Right atrium auricular region (tissue), 2 donors: ENCODE measurements at regions not wholly inside any gene's neighbourhood (a gene's known extent, or its start where the extent isn't known, plus 50 kb on each side); places are given as distances from the start of the nearest gene placed in this dataset.
A peak's percentile ranks its signal among the peaks of the same experiment; 100 is the strongest.

Experiments
- DNase-seq: peaks from one replicate; pipeline ENCODE4 v3.0.0-alpha.2; 2019; ENCODE audit warnings: low spot score
- H3K27ac ChIP-seq, 2 donors: fragments of 200-600 bp; sonication (generic); 1 replicate in 1 of 2; 2 replicates in 1 of 2; pipeline ENCODE4 v1.5.1; 2016 to 2019
- H3K27me3 ChIP-seq, 2 donors: fragments of 200-600 bp; sonication (generic); one replicate each; pipeline versions ENCODE4 v1.5.1 to v1.6.0; 2017 to 2019
- H3K36me3 ChIP-seq: fragments of 200-600 bp; sonication (generic); one replicate; pipeline ENCODE4 v1.5.1; 2016
- H3K4me1 ChIP-seq, 2 donors: fragments of 200-600 bp; sonication (generic); one replicate each; pipeline versions ENCODE4 v1.5.1 to v1.6.0; 2017 to 2019
- H3K4me3 ChIP-seq, 2 donors: fragments of 200-600 bp; sonication (generic); 1 replicate in 1 of 2; 2 replicates in 1 of 2; pipeline ENCODE4 v1.5.1; 2017 to 2019; ENCODE audit warnings: mild to moderate bottlenecking in 1 of 2, moderate library complexity in 1 of 2
- H3K9me3 ChIP-seq, 2 donors: fragments of 200-600 bp; sonication (generic); one replicate each; pipeline ENCODE4 v1.5.1; 2019
- TF ChIP-seq, protein P1 (sequence below), 2 donors: fragments of 200-600 bp; sonication (generic); IDR thresholded peaks; one replicate each; pipeline ENCODE4 v1.5.1; 2019; ENCODE audit warnings: antibody characterized with exemption in 2 of 2

DNA sequence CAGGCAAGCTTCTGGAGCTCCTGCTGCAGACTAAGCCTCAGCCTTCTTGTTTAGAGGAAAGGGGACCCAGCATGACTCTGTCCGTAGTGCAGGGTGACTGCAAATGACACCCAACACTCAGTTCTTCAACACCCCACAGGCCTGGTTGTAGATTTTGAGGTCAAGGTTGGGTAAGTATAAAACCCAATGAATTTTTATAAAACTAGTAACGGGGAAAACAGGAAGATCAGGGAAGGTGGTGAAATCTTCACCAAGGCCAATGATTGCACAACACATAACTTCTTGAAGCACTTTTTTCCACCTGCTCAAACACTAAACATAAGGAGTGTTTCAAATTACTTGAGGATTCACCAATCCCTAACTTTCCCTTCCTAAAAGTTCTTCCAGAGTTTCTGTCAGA, 89.4 kb upstream of the JAK1 start:
- no peak overlapping the region for H3K4me3 ChIP-seq
- TF ChIP-seq, protein P1, sequence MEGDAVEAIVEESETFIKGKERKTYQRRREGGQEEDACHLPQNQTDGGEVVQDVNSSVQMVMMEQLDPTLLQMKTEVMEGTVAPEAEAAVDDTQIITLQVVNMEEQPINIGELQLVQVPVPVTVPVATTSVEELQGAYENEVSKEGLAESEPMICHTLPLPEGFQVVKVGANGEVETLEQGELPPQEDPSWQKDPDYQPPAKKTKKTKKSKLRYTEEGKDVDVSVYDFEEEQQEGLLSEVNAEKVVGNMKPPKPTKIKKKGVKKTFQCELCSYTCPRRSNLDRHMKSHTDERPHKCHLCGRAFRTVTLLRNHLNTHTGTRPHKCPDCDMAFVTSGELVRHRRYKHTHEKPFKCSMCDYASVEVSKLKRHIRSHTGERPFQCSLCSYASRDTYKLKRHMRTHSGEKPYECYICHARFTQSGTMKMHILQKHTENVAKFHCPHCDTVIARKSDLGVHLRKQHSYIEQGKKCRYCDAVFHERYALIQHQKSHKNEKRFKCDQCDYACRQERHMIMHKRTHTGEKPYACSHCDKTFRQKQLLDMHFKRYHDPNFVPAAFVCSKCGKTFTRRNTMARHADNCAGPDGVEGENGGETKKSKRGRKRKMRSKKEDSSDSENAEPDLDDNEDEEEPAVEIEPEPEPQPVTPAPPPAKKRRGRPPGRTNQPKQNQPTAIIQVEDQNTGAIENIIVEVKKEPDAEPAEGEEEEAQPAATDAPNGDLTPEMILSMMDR (IDR thresholded peaks at IDR 0.05), result no peak
- no peaks in the 10 kb centered on the region for H3K27me3 ChIP-seq
- no peak for DNase-seq
- peaks cover 40% of the 10 kb centered on the region for H3K36me3 ChIP-seq
- peak overlapping the region in 1 of 2 donors; percentile 8 for H3K27ac ChIP-seq
- peaks cover 0 to 8% of the 10 kb centered on the region in 2 donors for H3K4me1 ChIP-seq
- H3K9me3 ChIP-seq, result no peaks in the 10 kb centered on the region

DNA sequence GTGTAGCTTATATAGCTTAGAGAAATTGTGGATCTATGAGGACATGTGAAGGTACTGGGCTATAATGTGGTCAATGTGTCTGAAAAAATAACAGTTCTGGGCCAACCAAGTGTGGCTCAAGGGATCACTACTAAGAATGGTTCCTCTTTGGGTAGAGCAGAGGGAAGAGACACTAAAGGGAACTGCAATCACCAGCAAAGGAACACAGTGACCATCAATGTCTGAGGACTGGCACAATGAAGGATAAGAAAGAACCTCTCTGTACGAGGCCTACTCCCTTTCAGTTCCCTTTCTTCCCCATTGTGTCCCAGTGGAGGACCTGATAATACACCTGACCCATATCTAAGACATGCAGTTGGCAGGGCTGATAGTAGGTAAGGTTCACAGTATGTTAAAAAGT, 89.9 kb upstream of the JAK1 start:
- DNase-seq, result no peak
- Histone ChIP-seq H3K4me3 (no peak overlapping the region), H3K27me3 (no peaks in the 10 kb centered on the region), H3K9me3 (no peaks in the 10 kb centered on the region), H3K4me1 (peaks cover 0 to 8% of the 10 kb centered on the region in 2 donors), H3K27ac (peak overlapping the region in 1 of 2 donors; percentile 8), H3K36me3 (peaks cover 40% of the 10 kb centered on the region)
- TF ChIP-seq, protein P1 (IDR thresholded peaks at IDR 0.05), result no peak

DNA sequence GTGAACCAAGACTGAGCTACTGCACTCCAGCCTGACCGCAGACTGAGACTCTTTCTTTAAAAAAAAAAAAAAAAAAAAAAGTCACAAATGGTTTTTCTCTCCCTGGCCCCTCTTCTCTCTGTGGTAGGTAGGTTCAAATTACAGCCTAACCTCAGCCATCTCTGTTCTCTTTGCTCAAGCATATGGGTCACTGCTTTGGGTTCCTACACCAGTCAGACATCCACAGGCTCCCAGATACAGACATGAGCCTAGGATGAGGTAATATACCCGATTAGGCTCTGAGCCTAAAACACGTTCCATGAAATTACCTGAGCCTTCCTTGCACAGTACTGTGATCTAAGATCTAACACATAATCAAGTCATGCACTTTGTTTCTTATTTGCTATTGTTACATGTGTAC, 90.5 kb upstream of the JAK1 start:
- Histone ChIP-seq H3K9me3 (no peaks in the 10 kb centered on the region), H3K4me1 (peaks cover 0 to 9% of the 10 kb centered on the region in 2 donors), H3K36me3 (peaks cover 40% of the 10 kb centered on the region), H3K4me3 (no peak overlapping the region), H3K27me3 (no peaks in the 10 kb centered on the region), H3K27ac (peak overlapping the region in 1 of 2 donors; percentile 17)
- DNase-seq, result no peak
- TF ChIP-seq, protein P1 (IDR thresholded peaks at IDR 0.05), result no peak

DNA sequence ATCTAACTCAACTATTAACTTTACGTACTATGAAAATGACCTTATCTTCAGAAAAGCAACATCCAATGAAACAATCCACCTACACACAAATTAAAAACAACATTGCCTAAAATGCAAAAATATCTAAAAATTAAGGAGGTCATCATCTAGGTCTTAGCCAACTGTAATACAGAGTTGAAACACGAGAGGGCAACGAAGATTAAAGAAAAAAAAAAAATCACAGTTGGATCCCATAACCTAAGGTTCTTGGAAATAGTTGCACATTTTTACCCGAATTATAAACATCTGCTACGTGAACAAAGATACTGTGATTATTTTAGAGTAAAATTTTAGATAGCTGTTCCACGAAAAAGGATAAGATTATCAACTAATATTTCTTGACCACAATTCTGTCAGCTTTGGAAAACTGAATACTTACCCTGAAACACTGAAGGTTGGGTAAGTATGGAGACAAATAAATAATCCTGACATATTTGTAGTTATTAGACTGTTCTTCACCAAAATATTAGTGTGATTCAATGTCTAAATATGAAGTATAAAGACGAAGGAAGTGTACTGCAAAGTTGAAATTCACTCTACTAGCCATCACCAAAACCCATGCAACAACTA, 88.0 kb upstream of the AK4 start:
- Histone ChIP-seq H3K27me3 (no peaks in the 10 kb centered on the region), H3K27ac (peak overlapping the region; percentile 9 to 15), H3K4me1 (peaks cover 0 to 35% of the 10 kb centered on the region in 2 donors), H3K9me3 (no peaks in the 10 kb centered on the region), H3K4me3 (no peak overlapping the region), H3K36me3 (peaks cover 23% of the 10 kb centered on the region)
- no peak for DNase-seq
- TF ChIP-seq, protein P1 (IDR thresholded peaks at IDR 0.05), result peak; percentile 67 to 82

DNA sequence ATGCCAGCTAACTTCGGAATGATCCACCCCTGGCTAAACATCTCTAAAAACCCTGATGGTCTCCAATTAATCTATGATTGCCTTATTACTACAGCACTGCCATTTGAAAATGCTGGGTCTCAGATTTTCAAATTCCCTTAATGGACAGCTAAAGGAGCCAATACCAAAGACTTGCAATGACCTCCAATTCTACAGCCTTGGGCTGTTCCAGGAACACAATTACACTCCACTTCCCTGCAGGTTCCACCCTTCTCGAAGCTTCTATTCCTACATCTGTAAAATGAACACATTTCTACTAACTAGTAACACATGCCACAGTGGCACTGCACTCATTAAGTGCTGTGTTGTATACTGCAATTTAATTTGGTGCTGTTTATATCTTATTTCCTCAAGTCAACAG, 85.7 kb upstream of the AK4 start:
- H3K36me3 ChIP-seq, result peaks cover 5% of the 10 kb centered on the region
- H3K9me3 ChIP-seq, result no peaks in the 10 kb centered on the region
- H3K4me1 ChIP-seq, result peaks cover 0 to 47% of the 10 kb centered on the region in 2 donors
- TF ChIP-seq, protein P1 (IDR thresholded peaks at IDR 0.05), result no peak
- no peaks in the 10 kb centered on the region for H3K27me3 ChIP-seq
- DNase-seq, result no peak
- no peak overlapping the region for H3K4me3 ChIP-seq
- peak overlapping the region; percentile 18 to 31 for H3K27ac ChIP-seq

DNA sequence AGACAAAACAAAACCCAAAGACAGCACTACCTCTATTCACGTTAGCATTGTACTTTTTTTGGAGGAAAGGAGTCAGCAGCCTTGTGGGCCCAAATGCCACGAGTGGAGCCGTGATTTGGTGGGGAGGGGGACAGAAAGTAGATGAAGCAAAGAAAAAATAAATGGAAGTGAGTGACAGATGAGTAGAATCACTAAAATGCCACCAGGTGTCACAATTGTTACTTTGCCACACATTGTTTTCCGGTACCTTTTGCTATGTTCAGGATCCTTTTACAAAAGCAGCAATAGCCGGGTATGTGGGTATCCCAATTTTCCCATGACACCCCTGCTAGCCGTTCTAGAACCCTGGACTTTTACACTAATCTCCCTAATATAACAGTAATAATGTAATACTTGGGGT, 85.0 kb upstream of the AK4 start:
- peaks cover 0 to 47% of the 10 kb centered on the region in 2 donors for H3K4me1 ChIP-seq
- no peak overlapping the region for H3K4me3 ChIP-seq

More for the DNA sequence above, 85.0 kb upstream of the AK4 start:
- peak overlapping the region; percentile 18 to 31 for H3K27ac ChIP-seq
- no peaks in the 10 kb centered on the region for H3K36me3 ChIP-seq
- TF ChIP-seq, protein P1 (IDR thresholded peaks at IDR 0.05), result peak in 1 of 2 donors; percentile 27
- no peaks in the 10 kb centered on the region for H3K27me3 ChIP-seq
- H3K9me3 ChIP-seq, result no peaks in the 10 kb centered on the region
- no peak for DNase-seq
